OCI-LY7 (cell line): ENCODE measurements at regions not wholly inside any gene's neighbourhood (a gene's known extent, or its start where the extent isn't known, plus 50 kb on each side); places are given as distances from the start of the nearest gene placed in this dataset.
A peak's percentile ranks its signal among the peaks of the same experiment; 100 is the strongest.

ENCODE experiments used
- BruUV-seq: library from RNA; stranded (reverse); fragments of 400-500 nt; replicated peaks from 2 replicates; lab custom pipeline; 2021; lab: Mats Ljungman, UMichigan
- CTCF ChIA-PET: fragments of 300-600 bp; sonication (Branson Sonifier 250); formaldehyde crosslinking; loops from one replicate; lab custom pipeline; 2022; ENCODE audit warnings: antibody characterized with exemption; ENCODE audit not compliant: unreplicated experiment; lab: Charles Lee
- POLR2A ChIA-PET: fragments of 300-600 bp; sonication (Branson Sonifier 250); formaldehyde crosslinking; loops from one replicate; lab custom pipeline; 2022; ENCODE audit warnings: antibody characterized with exemption; lab: Charles Lee
- DNase-seq: peaks from one replicate; pipeline ENCODE4 v3.0.0-alpha.2; 2015; ENCODE audit warnings: low spot score
- H2AFZ ChIP-seq: fragments of 200-600 bp; sonication (generic), shearing (Covaris generic); 2 replicates; pipeline ENCODE4 v1.6.1; 2014; ENCODE audit warnings: mild to moderate bottlenecking, antibody characterized with exemption, low read length, moderate library complexity
- H3K27ac ChIP-seq: fragments of 200-600 bp; sonication (generic); 2 replicates; pipeline ENCODE4 v1.5.1; 2014; ENCODE audit warnings: mixed run types, low read depth, mild to moderate bottlenecking, moderate library complexity, low read length, inconsistent platforms; ENCODE audit not compliant: poor library complexity, severe bottlenecking
- H3K36me3 ChIP-seq: fragments of 200-600 bp; sonication (generic); 2 replicates; pipeline ENCODE4 v1.6.1; 2014; ENCODE audit warnings: mild to moderate bottlenecking, antibody characterized with exemption, low read length, moderate library complexity, mixed read lengths; ENCODE audit not compliant: insufficient read depth
- H3K4me1 ChIP-seq: fragments of 200-600 bp; sonication (generic); 2 replicates; pipeline ENCODE4 v1.5.1; 2014; ENCODE audit warnings: mild to moderate bottlenecking, low read length; ENCODE audit not compliant: insufficient read depth, poor library complexity, severe bottlenecking
- H3K4me2 ChIP-seq: fragments of 200-600 bp; sonication (generic); 2 replicates; pipeline ENCODE4 v1.6.1; 2014; ENCODE audit warnings: mild to moderate bottlenecking, low read length
- H3K4me3 ChIP-seq: fragments of 200-600 bp; sonication (generic); 2 replicates; pipeline ENCODE4 v1.5.1; 2014; ENCODE audit warnings: mild to moderate bottlenecking, low read depth, low read length; ENCODE audit not compliant: poor library complexity, severe bottlenecking
- H3K79me2 ChIP-seq: fragments of 200-600 bp; sonication (generic); 2 replicates; pipeline ENCODE4 v1.6.1; 2016; ENCODE audit warnings: low read depth, mild to moderate bottlenecking, low read length, moderate library complexity, mixed read lengths; ENCODE audit not compliant: insufficient read depth
- H3K9me2 ChIP-seq: fragments of 200-600 bp; sonication (generic); 2 replicates; pipeline ENCODE4 v1.6.1; 2016; ENCODE audit warnings: mild to moderate bottlenecking, low read length, mixed read lengths; ENCODE audit not compliant: insufficient read depth
- H3K9me3 ChIP-seq: fragments of 200-600 bp; sonication (generic); 2 replicates; pipeline ENCODE4 v1.6.1; 2014; ENCODE audit warnings: mild to moderate bottlenecking, mixed run types, low read length, mixed read lengths
- H4K20me1 ChIP-seq: fragments of 200-600 bp; sonication (generic); 2 replicates; pipeline ENCODE4 v1.6.1; 2014; ENCODE audit warnings: mild to moderate bottlenecking, antibody characterized with exemption, low read length, moderate library complexity, mixed read lengths; ENCODE audit not compliant: insufficient read depth
- EZH2phosphoT487 ChIP-seq: fragments of 200-600 bp; sonication (generic); IDR thresholded peaks from 2 replicates; pipeline ENCODE4 v1.6.1; 2018; ENCODE audit warnings: low read depth, borderline replicate concordance, mild to moderate bottlenecking, mixed run types, antibody characterized with exemption, low read length, moderate library complexity, mixed read lengths
- intact Hi-C: fragments of 100-400 bp; cut with micrococcal nuclease; formaldehyde crosslinking; loops from one replicate; pipeline ENCODE4 v1.10.0; 2022; ENCODE audit not compliant: unreplicated experiment
- TF ChIP-seq, protein P1 (sequence below): fragments of 200-600 bp; sonication (generic); conservative IDR thresholded peaks from 2 replicates; pipeline ENCODE4 v1.5.1; 2014; ENCODE audit warnings: mild to moderate bottlenecking, antibody characterized with exemption, low read length, moderate library complexity, mixed read lengths

DNA sequence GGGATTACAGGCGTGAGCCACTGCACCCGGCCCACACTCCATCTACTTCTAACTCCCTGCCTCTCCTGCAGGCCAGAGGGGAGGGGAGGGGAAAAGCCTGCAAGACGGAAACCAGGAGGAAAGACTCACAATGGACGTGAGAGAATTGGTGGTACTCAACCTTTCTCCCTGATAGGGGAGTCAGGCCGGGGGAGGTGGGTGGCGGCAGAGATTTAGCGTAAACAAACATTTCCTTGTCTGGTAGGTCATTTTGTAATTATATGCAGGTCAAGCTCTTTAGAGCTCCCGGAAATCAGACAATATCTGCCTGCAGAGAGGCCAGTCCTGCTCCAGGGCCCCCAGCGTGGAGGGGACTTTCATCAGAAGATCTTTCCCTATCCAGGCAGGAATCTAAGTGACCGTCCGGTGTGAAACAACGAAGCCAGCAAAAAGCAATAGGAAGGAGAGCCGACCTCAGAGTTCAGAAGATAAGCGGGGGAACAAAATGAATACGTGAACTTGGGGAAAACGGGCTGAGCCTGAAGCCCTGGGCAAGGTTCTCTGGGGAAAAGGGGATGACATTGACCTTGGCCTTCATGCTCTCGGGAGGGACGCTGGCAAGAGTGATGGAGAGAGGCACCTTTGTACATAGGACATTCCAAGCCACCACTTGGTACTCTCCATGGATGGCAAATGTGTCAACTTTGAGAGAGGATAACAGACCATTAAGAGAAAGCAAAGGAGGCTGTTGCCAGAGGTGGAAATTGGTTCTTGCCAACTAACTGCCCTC, 62.3 kb downstream of the SPRING1 start:
- Histone ChIP-seq H3K27ac (no peak overlapping the region), H3K4me2 (no peak overlapping the region), H3K4me3 (no peak overlapping the region), H3K9me3 (no peaks in the 10 kb centered on the region), H3K4me1 (peaks cover 16% of the 10 kb centered on the region), H3K9me2 (no peaks in the 10 kb centered on the region), H3K79me2 (no peaks in the 10 kb centered on the region), H4K20me1 (no peaks in the 10 kb centered on the region), H2AFZ (no peak overlapping the region), H3K36me3 (no peaks in the 10 kb centered on the region)
- BruUV-seq: no TSS peak
- ChIA-PET CTCF (no interaction called here), POLR2A (interaction anchor here (0.5 kb wide), 1 partner anchor 572 kb away, joined by 3 read pairs; no protein-coding TSS in a partner anchor)
- intact Hi-C loops: no loop called here
- DNase-seq: no peak
- no peak for TF ChIP-seq EZH2phosphoT487
- TF ChIP-seq, protein P1, sequence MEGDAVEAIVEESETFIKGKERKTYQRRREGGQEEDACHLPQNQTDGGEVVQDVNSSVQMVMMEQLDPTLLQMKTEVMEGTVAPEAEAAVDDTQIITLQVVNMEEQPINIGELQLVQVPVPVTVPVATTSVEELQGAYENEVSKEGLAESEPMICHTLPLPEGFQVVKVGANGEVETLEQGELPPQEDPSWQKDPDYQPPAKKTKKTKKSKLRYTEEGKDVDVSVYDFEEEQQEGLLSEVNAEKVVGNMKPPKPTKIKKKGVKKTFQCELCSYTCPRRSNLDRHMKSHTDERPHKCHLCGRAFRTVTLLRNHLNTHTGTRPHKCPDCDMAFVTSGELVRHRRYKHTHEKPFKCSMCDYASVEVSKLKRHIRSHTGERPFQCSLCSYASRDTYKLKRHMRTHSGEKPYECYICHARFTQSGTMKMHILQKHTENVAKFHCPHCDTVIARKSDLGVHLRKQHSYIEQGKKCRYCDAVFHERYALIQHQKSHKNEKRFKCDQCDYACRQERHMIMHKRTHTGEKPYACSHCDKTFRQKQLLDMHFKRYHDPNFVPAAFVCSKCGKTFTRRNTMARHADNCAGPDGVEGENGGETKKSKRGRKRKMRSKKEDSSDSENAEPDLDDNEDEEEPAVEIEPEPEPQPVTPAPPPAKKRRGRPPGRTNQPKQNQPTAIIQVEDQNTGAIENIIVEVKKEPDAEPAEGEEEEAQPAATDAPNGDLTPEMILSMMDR: no peak

DNA sequence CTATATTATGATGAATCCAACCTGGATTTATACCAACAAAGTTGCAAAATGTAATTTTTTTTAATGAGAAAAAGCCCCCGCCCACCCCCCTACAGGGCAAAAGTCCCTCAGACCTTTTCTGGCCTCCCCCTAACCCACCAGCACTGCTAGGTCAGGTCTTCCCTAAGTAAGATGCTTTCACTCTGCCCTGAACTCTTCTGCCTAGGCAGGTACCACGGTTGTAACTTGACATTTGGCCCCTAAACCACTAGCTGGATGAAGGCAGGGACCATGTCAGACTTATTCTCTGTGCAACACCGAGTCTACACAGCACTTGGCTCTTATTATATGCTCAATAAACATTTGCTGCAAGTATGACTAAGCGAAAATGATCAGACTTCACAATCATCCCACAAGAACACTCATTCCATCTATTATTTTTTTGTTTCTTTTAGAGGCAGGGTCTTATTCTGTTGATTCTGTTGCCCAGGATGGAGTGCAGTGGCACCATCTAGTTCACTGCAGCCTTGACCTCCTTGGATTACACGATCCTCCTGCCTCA, 63.2 kb downstream of the SPRING1 start:
- ChIA-PET POLR2A (no interaction called here), CTCF (no interaction called here)
- H3K79me2 ChIP-seq: no peaks in the 10 kb centered on the region
- H2AFZ ChIP-seq: no peak overlapping the region
- H3K4me1 ChIP-seq: peaks cover 16% of the 10 kb centered on the region
- H3K27ac ChIP-seq: no peak overlapping the region
- no peaks in the 10 kb centered on the region for H3K9me3 ChIP-seq
- BruUV-seq: no TSS peak
- intact Hi-C loops: no loop called here
- H3K4me2 ChIP-seq: no peak overlapping the region
- DNase-seq: no peak
- H3K9me2 ChIP-seq: no peaks in the 10 kb centered on the region
- H3K4me3 ChIP-seq: no peak overlapping the region
- no peaks in the 10 kb centered on the region for H4K20me1 ChIP-seq
- no peak for TF ChIP-seq EZH2phosphoT487
- TF ChIP-seq, protein P1: no peak
- H3K36me3 ChIP-seq: no peaks in the 10 kb centered on the region

DNA sequence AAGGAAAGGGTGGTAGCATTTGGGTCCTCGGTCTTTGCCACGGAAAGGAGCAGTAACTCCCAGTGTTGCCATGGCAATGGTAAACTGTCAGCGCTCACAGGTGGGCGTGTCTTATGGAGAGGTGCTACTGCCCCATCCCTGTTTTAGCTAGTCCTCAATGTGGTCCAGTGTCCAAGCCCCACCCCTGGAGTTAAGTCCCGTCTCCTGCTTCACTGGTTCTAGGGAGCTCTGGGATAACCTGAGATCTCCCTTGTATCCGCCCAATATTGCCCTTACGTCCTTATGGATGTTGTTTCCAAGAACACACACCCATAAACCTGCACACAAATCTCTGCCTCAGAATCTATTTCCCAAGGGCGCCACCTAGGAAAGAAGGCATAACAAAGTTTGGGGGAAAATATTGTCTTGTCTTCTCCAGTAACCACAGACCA, 64.2 kb downstream of the SPRING1 start:
- Histone ChIP-seq H3K9me2 (no peaks in the 10 kb centered on the region), H3K27ac (no peak overlapping the region), H3K4me1 (peaks cover 16% of the 10 kb centered on the region), H3K9me3 (no peaks in the 10 kb centered on the region), H3K4me2 (peak overlapping the region; percentile 44), H3K36me3 (no peaks in the 10 kb centered on the region), H4K20me1 (no peaks in the 10 kb centered on the region), H2AFZ (peak overlapping the region; percentile 13; the same call in 1 of the 2 replicates), H3K79me2 (no peaks in the 10 kb centered on the region), H3K4me3 (no peak overlapping the region)
- ChIA-PET CTCF (no interaction called here), POLR2A (interaction anchor here (0.7 kb wide), 1 partner anchor 60 kb away, joined by 4 read pairs; no protein-coding TSS in a partner anchor)
- TF ChIP-seq, protein P1: peak; percentile 69
- no peak for TF ChIP-seq EZH2phosphoT487
- DNase-seq: peak; percentile 39
- BruUV-seq: no TSS peak
- intact Hi-C loops: no loop called here
